HG03066 (cell line): ENCODE measurements at regions not wholly inside any gene's neighbourhood (a gene's known extent, or its start where the extent isn't known, plus 50 kb on each side); places are given as distances from the start of the nearest gene placed in this dataset.

ENCODE experiments used
- ATAC-seq: cut with Tn5 transposase; IDR thresholded peaks from one replicate; pipeline ENCODE4 v1.9.1; 2021; ENCODE audit warnings: low read depth; ENCODE audit not compliant: unreplicated experiment

DNA sequence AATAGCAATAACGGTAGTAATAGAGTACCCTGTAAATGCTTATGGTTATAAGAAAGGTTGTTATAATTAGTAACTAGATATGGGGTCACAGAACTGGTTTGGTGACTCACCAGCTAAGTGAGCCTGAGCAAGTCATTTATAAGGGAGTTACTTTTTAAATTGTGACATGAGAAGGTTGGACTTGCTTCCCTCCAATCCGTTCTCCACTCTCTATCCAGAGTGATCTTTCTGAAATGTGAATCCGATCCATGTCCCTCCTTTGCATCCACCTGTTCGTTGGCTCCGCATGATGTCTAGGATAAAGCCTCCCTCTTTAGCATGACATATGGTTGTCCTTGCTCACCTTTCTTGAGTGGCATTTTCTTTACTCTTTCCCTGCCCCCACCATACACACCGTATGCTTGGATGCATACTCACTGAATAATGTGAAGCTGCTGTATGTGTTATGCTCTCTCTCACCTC, 83.1 kb downstream of the CDC42EP3 start:
- ATAC-seq, result no peak

DNA sequence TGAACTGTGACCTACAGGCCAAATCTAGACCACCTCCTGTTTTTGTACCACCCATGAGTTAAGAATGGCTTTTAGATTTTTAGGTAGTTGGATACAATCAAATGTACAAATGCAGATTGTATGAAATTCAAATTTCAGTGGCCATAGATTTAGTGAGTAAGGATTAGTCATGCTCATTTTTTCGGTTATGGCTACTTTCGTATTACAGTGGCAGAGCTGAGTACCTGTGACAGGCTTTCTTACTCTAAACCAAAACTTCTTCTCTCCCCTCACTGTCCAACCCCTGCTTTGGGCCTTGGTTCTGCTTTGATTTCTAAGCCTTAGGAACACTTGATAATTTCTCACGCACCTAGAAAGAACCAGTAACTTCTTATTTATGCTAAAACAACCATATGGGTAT, 82.1 kb downstream of the CDC42EP3 start:
- no peak for ATAC-seq

DNA sequence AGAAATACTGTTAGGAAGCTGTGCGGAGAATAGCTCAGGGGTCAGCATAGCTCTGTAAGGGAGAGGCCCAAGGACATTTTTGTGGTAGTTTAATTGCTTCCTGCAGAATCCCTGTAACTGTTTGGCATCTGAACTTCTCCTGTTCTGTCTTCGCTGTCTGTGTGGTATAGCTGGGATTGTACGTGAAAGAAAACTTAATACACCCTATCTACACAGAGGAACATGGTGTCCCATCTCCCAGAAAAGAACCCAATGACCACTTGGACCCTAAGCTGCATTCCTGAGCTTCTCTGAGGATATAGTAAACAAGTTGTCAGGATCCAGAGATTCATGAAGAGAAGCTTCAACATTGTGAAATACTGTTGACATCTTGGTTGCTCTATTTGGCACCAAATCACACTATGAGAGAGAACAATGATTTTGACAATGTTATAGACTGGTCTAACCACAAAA, 81.3 kb downstream of the CDC42EP3 start:
- no peak for ATAC-seq
